HepG2 (cell line): ENCODE measurements at regions not wholly inside any gene's neighbourhood (a gene's known extent, or its start where the extent isn't known, plus 50 kb on each side); places are given as distances from the start of the nearest gene placed in this dataset.

ENCODE experiments used
- ATAC-seq: fragments of 200-7000 bp; cut with Tn5 transposase; 3 replicates; pipeline ENCODE4 v1.9.1; 2020; ENCODE audit warnings: mild to moderate bottlenecking, moderate library complexity
- BruUV-seq: library from RNA; stranded (reverse); fragments of 400-500 nt; replicated peaks from 2 replicates; lab custom pipeline; 2021; lab: Mats Ljungman, UMichigan
- CTCF ChIA-PET: fragments of 300-600 bp; formaldehyde crosslinking; extraction: SDS; loops from one replicate; lab custom pipeline; 2021; ENCODE audit warnings: low total read pairs, inconsistent platforms, low intra/inter-chr PET ratio; lab: Yijun Ruan, JAX
- POLR2A ChIA-PET: fragments of 350-600 bp; sonication (Branson Sonifier 250); formaldehyde crosslinking; loops from one replicate; lab custom pipeline; 2020; ENCODE audit warnings: antibody characterized with exemption, inconsistent platforms; lab: Yijun Ruan, JAX
- DNase-seq: peaks from one replicate; pipeline ENCODE4 v3.0.0-alpha.2; 2015; ENCODE audit warnings: low spot score
- FAIRE-seq: peaks from 3 replicates; lab custom pipeline; 2011; peaks lifted over from hg19 to GRCh38; lab: Jason Lieb, UNC
- H2AFZ ChIP-seq: one replicate; pipeline ENCODE4 v1.6.1; 2011; ENCODE audit warnings: low read length, inconsistent platforms
- H3K27ac ChIP-seq: fragments of 300-600 bp; 3 replicates; pipeline ENCODE4 v1.8.0; 2011; ENCODE audit warnings: mixed run types, mild to moderate bottlenecking, mixed read lengths, low read length, inconsistent platforms; ENCODE audit not compliant: insufficient read depth; ENCODE audit errors: extremely low read length
- H3K27me3 ChIP-seq, 2 experiments: fragments of 200-600 bp in 1 of 2; 2 replicates in 1 of 2; 3 replicates in 1 of 2; pipeline versions ENCODE4 v1.6.0 to v1.8.0; 2011; ENCODE audit warnings: low read length in 2 of 2, mild to moderate bottlenecking in 2 of 2, moderate library complexity in 2 of 2, inconsistent platforms in 1 of 2; ENCODE audit not compliant: insufficient read depth in 2 of 2, control insufficient read depth in 1 of 2
- H3K36me3 ChIP-seq, 2 experiments: fragments of 200-600 bp in 1 of 2; replicated peaks in 1 of 2; 2 replicates in 1 of 2; 3 replicates in 1 of 2; pipeline versions ENCODE4 v1.5.1 to v1.8.0; 2011; ENCODE audit warnings: low read length in 2 of 2, inconsistent platforms in 1 of 2; ENCODE audit not compliant: insufficient read depth in 2 of 2, control insufficient read depth in 1 of 2
- H3K4me1 ChIP-seq: 2 replicates; pipeline ENCODE4 v1.5.1; 2012; ENCODE audit warnings: low read length, inconsistent platforms; ENCODE audit not compliant: insufficient read depth
- H3K4me2 ChIP-seq: 2 replicates; pipeline ENCODE4 v1.6.0; 2011; ENCODE audit warnings: low read depth, low read length, inconsistent platforms
- H3K4me3 ChIP-seq, 3 experiments: fragments of 200-600 bp in 1 of 3; sonication (generic), shearing (Covaris generic) in 1 of 3; replicated peaks in 1 of 3; 2 replicates each; pipeline ENCODE4 v1.5.1; 2011 to 2016; ENCODE audit warnings: low read length in 3 of 3, inconsistent platforms in 2 of 3, low read depth in 2 of 3, mild to moderate bottlenecking in 2 of 3, control low read depth in 1 of 3, mixed read lengths in 1 of 3; ENCODE audit not compliant: insufficient read depth in 1 of 3
- H3K79me2 ChIP-seq: one replicate; pipeline ENCODE4 v1.6.1; 2011; ENCODE audit warnings: low read length, inconsistent platforms; ENCODE audit not compliant: insufficient read depth
- H3K9ac ChIP-seq: 2 replicates; pipeline ENCODE4 v1.6.0; 2011; ENCODE audit warnings: mild to moderate bottlenecking, low read depth, low read length, inconsistent platforms; ENCODE audit not compliant: insufficient read depth
- H3K9me3 ChIP-seq: 2 replicates; pipeline ENCODE4 v1.5.1; 2012; ENCODE audit warnings: mild to moderate bottlenecking, low read length
- H4K20me1 ChIP-seq: 2 replicates; pipeline ENCODE4 v1.6.0; 2011; ENCODE audit warnings: inconsistent platforms, mild to moderate bottlenecking, low read length, moderate library complexity; ENCODE audit not compliant: insufficient read depth
- HNF4G ChIP-seq, 2 experiments: sonication (generic) in 1 of 2; formaldehyde crosslinking in 1 of 2; IDR thresholded peaks; 2 replicates each; pipeline versions ENCODE4 v1.4.0 to v1.6.1; 2011 to 2020; ENCODE audit warnings: borderline replicate concordance in 2 of 2, low read depth in 2 of 2, mild to moderate bottlenecking in 2 of 2, low read length in 1 of 2, missing genetic modification reagents in 1 of 2, moderate library complexity in 1 of 2
- KDM1A ChIP-seq: IDR thresholded peaks from 2 replicates; pipeline ENCODE4 v1.6.1; 2016; ENCODE audit warnings: missing compliant biosample characterization
- KDM5B ChIP-seq: sonication (generic); formaldehyde crosslinking; IDR thresholded peaks from 2 replicates; pipeline ENCODE4 v1.4.0; 2020; ENCODE audit warnings: missing genetic modification reagents, mild to moderate bottlenecking, borderline replicate concordance
- KLF11 ChIP-seq: IDR thresholded peaks from 2 replicates; pipeline ENCODE4 v1.6.1; 2016; ENCODE audit warnings: missing compliant biosample characterization
- MAFG ChIP-seq: sonication (generic); formaldehyde crosslinking; IDR thresholded peaks from 2 replicates; pipeline ENCODE4 v1.5.1; 2020; ENCODE audit warnings: mild to moderate bottlenecking, missing genetic modification reagents
- MIER2 ChIP-seq: IDR thresholded peaks from 2 replicates; pipeline ENCODE4 v1.6.1; 2016; ENCODE audit warnings: missing biosample characterization, missing genetic modification reagents
- TRIM24 ChIP-seq: sonication (generic); formaldehyde crosslinking; IDR thresholded peaks from 2 replicates; pipeline ENCODE4 v1.8.0; 2022; ENCODE audit warnings: mild to moderate bottlenecking, missing genetic modification reagents
- YEATS4 ChIP-seq: sonication (generic); formaldehyde crosslinking; IDR thresholded peaks from 2 replicates; pipeline ENCODE4 v1.4.0; 2020; ENCODE audit warnings: missing genetic modification reagents, borderline replicate concordance
- ZFP41 ChIP-seq: sonication (generic); formaldehyde crosslinking; IDR thresholded peaks from 2 replicates; pipeline ENCODE4 v1.4.0; 2020; ENCODE audit warnings: mild to moderate bottlenecking, missing genetic modification reagents, borderline replicate concordance
- ZNF468 ChIP-seq: sonication (generic); formaldehyde crosslinking; IDR thresholded peaks from 2 replicates; pipeline ENCODE4 v1.8.0; 2022; ENCODE audit warnings: mild to moderate bottlenecking, moderate library complexity, missing genetic modification reagents
- ZNF713 ChIP-seq: sonication (generic); formaldehyde crosslinking; IDR thresholded peaks from 2 replicates; pipeline ENCODE4 v1.4.0; 2020; ENCODE audit warnings: mild to moderate bottlenecking, missing genetic modification reagents
- WGBS: methylation state at CpG from one replicate; pipeline ENCODE4 v1.1.6; 2017; ENCODE audit warnings: low lambda C conversion rate; 5-methylcytosine and 5-hydroxymethylcytosine counted together
- in situ Hi-C: cut with HindIII; loops from 2 replicates; pipeline ENCODE4 v1.10.0; 2017; ENCODE audit warnings: low pct_unique_long_range_greater_than_20kb; ENCODE audit not compliant: extremely low pct_ligation_motif_present
- intact Hi-C: fragments of 100-400 bp; cut with micrococcal nuclease; formaldehyde crosslinking; loops from one replicate; pipeline ENCODE4 v1.10.0; 2022; ENCODE audit not compliant: unreplicated experiment
- TF ChIP-seq, protein P1 (sequence below): sonication (generic); formaldehyde crosslinking; IDR thresholded peaks from 2 replicates; pipeline ENCODE4 v1.4.0; 2020; ENCODE audit warnings: mild to moderate bottlenecking, missing genetic modification reagents
- TF ChIP-seq, protein P2 (sequence below): sonication (generic); formaldehyde crosslinking; IDR thresholded peaks from 2 replicates; pipeline ENCODE4 v1.8.1; 2023; ENCODE audit warnings: mild to moderate bottlenecking, inconsistent platforms, moderate library complexity, missing genetic modification reagents, borderline replicate concordance

DNA sequence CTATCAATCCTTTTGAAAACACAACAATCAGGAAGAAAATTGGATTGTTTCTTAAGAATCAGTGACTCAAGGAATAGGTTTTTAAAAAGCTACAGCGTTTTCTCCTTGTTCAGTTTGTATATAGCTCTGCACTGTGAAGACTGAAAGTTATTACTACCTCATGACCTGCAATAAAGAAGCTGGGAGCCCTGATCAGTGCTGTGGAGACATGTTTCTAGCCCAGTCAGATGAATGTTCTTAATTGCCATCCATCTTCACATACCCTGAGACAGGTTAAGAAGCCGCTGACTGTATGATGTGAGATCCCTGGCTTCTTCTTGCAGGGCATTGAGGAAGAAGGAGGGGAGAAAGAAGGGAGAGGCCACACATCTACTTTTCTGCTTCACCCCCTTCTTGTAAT, 58.0 kb upstream of the VWC2 start:
- Histone ChIP-seq H4K20me1 (no peaks in the 10 kb centered on the region), H3K4me2 (no peak overlapping the region), H3K4me3 (no peak overlapping the region), H3K36me3 (no peaks in the 10 kb centered on the region), H3K27me3 (no peaks in the 10 kb centered on the region), H3K9me3 (no peaks in the 10 kb centered on the region), H3K27ac (no peak overlapping the region), H3K79me2 (no peaks in the 10 kb centered on the region), H2AFZ (no peak overlapping the region), H3K9ac (no peak overlapping the region), H3K4me1 (no peaks in the 10 kb centered on the region)
- BruUV-seq, result no TSS peak
- ATAC-seq (no peak), FAIRE-seq (no peak), DNase-seq (no peak)
- POLR2A ChIA-PET, result no interaction called here
- WGBS, result 0% methylated on average over 2 of the region's 2 CpGs
- in situ Hi-C loops, result no loop called here
- TF ChIP-seq YEATS4 (CRISPR knock-in tag), result no peak
- TF ChIP-seq ZNF468, result no peak
- no peak for TF ChIP-seq HNF4G (IDR thresholded peaks at IDR 0.05; ENCODE audit: borderline replicate concordance, low read depth, low read length)
- TF ChIP-seq HNF4G (CRISPR knock-in tag; IDR thresholded peaks at IDR 0.05; ENCODE audit: borderline replicate concordance, low read depth), result no peak
- TF ChIP-seq KDM5B (CRISPR knock-in tag), result no peak
- TF ChIP-seq MAFG (CRISPR knock-in tag), result no peak
- TF ChIP-seq, protein P1, sequence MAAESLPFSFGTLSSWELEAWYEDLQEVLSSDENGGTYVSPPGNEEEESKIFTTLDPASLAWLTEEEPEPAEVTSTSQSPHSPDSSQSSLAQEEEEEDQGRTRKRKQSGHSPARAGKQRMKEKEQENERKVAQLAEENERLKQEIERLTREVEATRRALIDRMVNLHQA (CRISPR knock-in tag), result no peak
- no peak for TF ChIP-seq ZFP41
- no peak for TF ChIP-seq ZNF713 (CRISPR knock-in tag)
- TF ChIP-seq, protein P2, sequence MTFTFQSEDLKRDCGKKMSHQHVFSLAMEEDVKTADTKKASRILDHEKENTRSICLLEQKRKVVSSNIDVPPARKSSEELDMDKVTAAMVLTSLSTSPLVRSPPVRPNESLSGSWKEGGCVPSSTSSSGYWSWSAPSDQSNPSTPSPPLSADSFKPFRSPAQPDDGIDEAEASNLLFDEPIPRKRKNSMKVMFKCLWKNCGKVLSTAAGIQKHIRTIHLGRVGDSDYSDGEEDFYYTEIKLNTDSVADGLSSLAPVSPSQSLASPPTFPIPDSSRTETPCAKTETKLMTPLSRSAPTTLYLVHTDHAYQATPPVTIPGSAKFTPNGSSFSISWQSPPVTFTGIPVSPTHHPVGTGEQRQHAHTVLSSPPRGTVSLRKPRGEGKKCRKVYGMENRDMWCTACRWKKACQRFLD (CRISPR knock-in tag), result no peak
- TF ChIP-seq KDM1A (CRISPR knock-in tag), result no peak
- TF ChIP-seq KLF11 (CRISPR knock-in tag), result no peak
- no peak for TF ChIP-seq TRIM24 (CRISPR knock-in tag)
- TF ChIP-seq MIER2 (CRISPR knock-in tag), result no peak
- CTCF ChIA-PET, result no interaction called here
- intact Hi-C loops, result no loop called here
